Chondrocyte (in vitro differentiated cells): ENCODE measurements at regions not wholly inside any gene's neighbourhood (a gene's known extent, or its start where the extent isn't known, plus 50 kb on each side); places are given as distances from the start of the nearest gene placed in this dataset.

Source experiments
- DNase-seq: peaks from one replicate; pipeline ENCODE4 v3.0.0; 2021; ENCODE audit warnings: mixed read lengths, low spot score
- H3K27ac Mint-ChIP-seq: one replicate; pipeline ENCODE4 v1.8.0; 2021; ENCODE audit warnings: mild to moderate bottlenecking, moderate library complexity, mixed read lengths; ENCODE audit not compliant: unreplicated experiment
- H3K27me3 Mint-ChIP-seq: 2 replicates; pipeline ENCODE4 v1.8.0; 2021; ENCODE audit warnings: low read depth, mixed read lengths
- H3K36me3 Mint-ChIP-seq: 2 replicates; pipeline ENCODE4 v1.8.0; 2021; ENCODE audit warnings: low read depth, mixed read lengths
- H3K4me1 Mint-ChIP-seq: 2 replicates; pipeline ENCODE4 v1.8.0; 2021; ENCODE audit warnings: low read depth, mild to moderate bottlenecking, mixed read lengths
- H3K4me3 Mint-ChIP-seq: one replicate; pipeline ENCODE4 v1.8.0; 2021; ENCODE audit warnings: mild to moderate bottlenecking, moderate library complexity, mixed read lengths; ENCODE audit not compliant: unreplicated experiment
- H3K9me3 Mint-ChIP-seq: 2 replicates; pipeline ENCODE4 v1.8.0; 2021; ENCODE audit warnings: low read depth, mixed read lengths
- TF ChIP-seq, protein P1 (sequence below): fragments of 200-600 bp; sonication (generic); IDR thresholded peaks from 2 replicates; pipeline ENCODE4 v1.5.0; 2021; ENCODE audit warnings: antibody characterized with exemption, mild to moderate bottlenecking, moderate library complexity

DNA sequence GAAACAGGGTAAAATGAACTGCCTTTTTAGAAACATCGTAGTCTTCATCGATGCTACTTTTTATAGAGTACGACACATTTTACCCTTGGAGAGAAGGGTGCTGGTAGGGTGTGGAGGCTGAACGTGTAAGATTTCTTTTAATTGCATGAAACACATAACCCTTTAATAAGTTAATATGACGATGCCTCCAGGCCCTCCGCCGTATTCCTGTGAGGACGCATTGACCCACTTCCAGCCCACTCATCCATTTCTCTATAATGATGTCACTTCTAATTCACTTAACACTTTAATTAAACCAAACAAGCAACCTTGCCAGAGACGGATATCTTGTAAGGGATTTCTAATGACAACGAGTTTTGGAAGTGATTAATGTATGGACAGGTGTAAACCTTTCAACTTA is 158.7 kb downstream of the IRX2 start:
- TF ChIP-seq, protein P1, sequence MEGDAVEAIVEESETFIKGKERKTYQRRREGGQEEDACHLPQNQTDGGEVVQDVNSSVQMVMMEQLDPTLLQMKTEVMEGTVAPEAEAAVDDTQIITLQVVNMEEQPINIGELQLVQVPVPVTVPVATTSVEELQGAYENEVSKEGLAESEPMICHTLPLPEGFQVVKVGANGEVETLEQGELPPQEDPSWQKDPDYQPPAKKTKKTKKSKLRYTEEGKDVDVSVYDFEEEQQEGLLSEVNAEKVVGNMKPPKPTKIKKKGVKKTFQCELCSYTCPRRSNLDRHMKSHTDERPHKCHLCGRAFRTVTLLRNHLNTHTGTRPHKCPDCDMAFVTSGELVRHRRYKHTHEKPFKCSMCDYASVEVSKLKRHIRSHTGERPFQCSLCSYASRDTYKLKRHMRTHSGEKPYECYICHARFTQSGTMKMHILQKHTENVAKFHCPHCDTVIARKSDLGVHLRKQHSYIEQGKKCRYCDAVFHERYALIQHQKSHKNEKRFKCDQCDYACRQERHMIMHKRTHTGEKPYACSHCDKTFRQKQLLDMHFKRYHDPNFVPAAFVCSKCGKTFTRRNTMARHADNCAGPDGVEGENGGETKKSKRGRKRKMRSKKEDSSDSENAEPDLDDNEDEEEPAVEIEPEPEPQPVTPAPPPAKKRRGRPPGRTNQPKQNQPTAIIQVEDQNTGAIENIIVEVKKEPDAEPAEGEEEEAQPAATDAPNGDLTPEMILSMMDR, result no peak
- H3K27ac Mint-ChIP-seq, result no peak overlapping the region
- peaks cover 5% of the 10 kb centered on the region for H3K9me3 Mint-ChIP-seq
- no peaks in the 10 kb centered on the region for H3K4me1 Mint-ChIP-seq
- no peak for DNase-seq
- H3K4me3 Mint-ChIP-seq, result no peak overlapping the region
- no peaks in the 10 kb centered on the region for H3K36me3 Mint-ChIP-seq
- peaks cover 2% of the 10 kb centered on the region for H3K27me3 Mint-ChIP-seq

DNA sequence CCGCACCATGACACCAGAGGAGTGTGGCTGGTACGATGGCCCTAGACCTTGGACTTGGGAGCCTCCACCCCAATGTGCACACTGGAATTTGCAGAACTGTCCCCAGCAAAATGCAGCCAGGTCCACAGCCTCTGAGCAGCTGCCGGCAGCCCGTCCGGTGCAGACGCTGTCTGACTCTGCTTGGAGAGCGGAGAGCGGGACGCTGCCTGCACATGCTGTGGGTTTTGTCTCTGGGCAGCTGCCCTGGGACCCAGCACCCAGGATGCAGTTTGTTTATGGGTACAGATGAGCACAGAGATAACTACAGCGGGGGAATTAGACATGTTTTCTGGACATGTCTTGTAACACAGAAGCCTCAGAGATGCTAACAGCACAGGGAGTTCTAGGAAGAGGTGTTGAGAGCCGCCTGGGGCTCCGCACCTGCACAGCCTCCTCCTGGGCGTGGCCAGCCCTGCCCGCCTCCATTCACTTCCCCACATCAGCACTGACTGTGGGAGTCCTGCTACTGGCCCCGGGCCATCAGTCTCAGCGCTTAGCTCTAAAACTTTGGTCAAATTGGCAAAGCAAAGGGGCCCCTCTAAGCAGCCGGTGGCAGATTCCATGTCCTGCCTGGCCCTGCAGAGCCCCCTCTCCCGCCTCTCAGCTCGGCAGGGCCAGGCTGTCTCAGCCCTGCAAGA is 159.6 kb downstream of the IRX2 start:
- DNase-seq, result no peak
- TF ChIP-seq, protein P1, result no peak
- Mint-ChIP-seq H3K4me1 (no peaks in the 10 kb centered on the region), H3K27me3 (peaks cover 2% of the 10 kb centered on the region), H3K27ac (no peak overlapping the region), H3K9me3 (peaks cover 5% of the 10 kb centered on the region), H3K4me3 (no peak overlapping the region), H3K36me3 (no peaks in the 10 kb centered on the region)

DNA sequence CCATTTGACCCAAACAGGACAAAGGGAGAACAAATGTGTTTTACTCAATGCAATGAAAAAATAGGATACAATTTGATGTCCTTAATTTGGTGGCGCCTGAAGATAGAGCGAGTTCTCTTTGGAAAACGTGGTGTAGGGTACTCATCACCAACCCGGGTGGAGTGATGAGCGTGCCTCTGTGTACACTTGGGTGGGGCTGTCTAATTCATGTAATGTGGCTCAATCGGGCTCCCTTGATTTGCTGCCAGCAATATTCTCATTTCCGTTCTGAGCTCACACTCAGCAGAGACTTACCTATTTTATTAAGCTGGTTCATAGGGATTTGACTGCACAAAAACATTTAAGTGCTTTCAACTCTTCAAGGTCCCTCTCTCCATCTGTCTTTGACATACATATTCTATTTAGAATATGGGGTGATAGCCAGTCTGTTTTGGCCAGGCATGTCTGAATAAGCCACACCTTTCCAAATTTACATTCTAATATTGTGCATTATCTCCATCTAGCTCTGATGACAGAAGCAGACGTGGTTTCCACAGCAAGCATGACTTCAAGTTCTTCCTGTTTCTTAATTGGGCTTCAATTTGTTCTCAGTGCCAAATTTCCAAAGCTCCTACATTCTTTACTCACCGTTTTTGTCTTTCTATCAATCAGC is 162.5 kb downstream of the IRX2 start:
- H3K27me3 Mint-ChIP-seq, result peaks cover 2% of the 10 kb centered on the region
- no peaks in the 10 kb centered on the region for H3K9me3 Mint-ChIP-seq
- no peaks in the 10 kb centered on the region for H3K36me3 Mint-ChIP-seq
- no peaks in the 10 kb centered on the region for H3K4me1 Mint-ChIP-seq
- no peak for DNase-seq
- H3K4me3 Mint-ChIP-seq, result no peak overlapping the region
- TF ChIP-seq, protein P1, result no peak
- no peak overlapping the region for H3K27ac Mint-ChIP-seq

DNA sequence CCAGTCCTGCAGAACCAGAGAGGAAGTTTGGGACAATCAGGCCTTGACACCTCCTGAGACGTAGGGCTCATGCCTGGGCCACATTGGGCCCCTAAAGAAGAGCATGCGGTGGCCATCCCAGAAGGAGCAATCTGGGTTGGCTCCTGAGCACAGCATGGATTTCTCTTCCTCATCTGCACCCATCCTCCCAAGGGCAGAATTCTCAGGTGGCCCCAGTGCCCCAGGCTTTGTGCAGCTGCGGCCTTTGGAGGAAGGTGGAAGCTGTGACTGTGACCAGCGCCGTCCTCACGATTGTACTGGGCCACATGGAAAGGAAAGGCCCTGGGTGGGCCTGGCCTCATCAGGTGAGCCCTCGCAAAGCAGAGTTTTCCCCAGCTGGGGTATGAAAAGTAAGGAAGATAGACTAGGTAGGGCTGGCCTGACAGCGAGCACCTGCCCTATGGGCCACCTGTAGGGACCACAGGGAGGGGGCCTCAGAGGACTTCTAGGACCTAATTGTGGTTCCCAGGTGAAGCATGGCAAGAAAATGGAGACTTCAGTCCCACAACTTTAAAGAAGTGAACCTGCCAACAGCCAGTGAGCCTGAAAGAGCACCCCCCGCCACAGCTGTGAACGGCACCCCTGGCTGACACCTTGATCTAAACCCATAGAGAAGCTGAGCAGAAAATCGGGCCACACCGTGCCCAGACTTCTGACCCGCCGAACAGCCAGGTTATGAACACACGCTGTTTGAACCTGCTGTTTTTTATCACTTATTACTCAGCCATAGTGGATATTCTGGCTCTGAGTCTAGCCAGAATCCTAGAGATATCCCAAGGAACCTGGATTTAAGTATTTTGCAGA is 164.1 kb downstream of the IRX2 start:
- no peaks in the 10 kb centered on the region for H3K4me1 Mint-ChIP-seq
- H3K4me3 Mint-ChIP-seq, result no peak overlapping the region
- DNase-seq, result no peak
- TF ChIP-seq, protein P1, result no peak
- no peaks in the 10 kb centered on the region for H3K9me3 Mint-ChIP-seq
- H3K27me3 Mint-ChIP-seq, result peaks cover 2% of the 10 kb centered on the region
- H3K27ac Mint-ChIP-seq, result no peak overlapping the region
- H3K36me3 Mint-ChIP-seq, result no peaks in the 10 kb centered on the region

DNA sequence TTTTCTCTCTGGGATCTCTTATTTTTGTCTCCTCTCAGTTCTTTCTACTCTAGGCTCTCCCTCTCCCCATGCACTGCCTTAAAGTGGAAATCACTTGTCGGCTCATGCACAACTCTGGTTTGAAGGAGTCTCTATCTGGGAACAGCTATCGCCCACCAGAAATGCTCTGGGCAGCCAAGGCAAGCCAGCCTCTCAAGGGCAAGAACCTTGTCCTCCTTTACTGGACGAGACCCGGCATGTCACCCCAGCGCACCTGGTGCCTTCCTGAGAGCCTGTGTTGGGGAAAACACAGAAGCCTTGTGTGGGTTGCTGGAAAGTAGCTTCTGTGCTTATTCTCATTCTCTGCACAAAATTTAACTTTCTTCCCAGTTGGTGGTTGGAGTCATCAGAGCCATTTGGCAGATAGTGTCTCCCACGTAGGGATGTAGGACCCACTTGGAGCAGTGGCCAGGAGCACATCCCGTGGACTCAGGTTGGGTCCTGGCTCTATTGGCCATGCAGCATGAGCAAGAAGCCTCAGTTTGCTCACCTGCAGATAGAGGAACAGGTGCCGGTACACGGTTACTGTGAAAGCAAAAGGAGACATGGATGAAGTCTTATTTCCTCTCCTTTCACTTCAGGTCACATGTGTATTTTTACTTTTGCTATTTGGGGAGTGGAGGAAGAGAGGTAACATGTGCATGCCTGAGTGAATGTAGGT is 165.3 kb downstream of the IRX2 start:
- Mint-ChIP-seq H3K27ac (no peak overlapping the region), H3K4me3 (no peak overlapping the region), H3K36me3 (no peaks in the 10 kb centered on the region), H3K4me1 (no peaks in the 10 kb centered on the region), H3K27me3 (peaks cover under 1% of the 10 kb centered on the region), H3K9me3 (no peaks in the 10 kb centered on the region)
- DNase-seq, result no peak
- TF ChIP-seq, protein P1, result no peak
